ENCODE measurements at regions not wholly inside any gene's neighbourhood (a gene's known extent, or its start where the extent isn't known, plus 50 kb on each side); places are given as distances from the start of the nearest gene placed in this dataset.
"Not testable (repeated sequence)": the region's sequence is repeated elsewhere in the genome, so short reads cannot be mapped to it uniquely, and the experiment has no call there.

- no peak overlapping the region for H3K4me3 ChIP-seq
- H3K27ac ChIP-seq = no peak overlapping the region
Measured at GRCh38 chr3:197417441-197417840, 119.0 kb upstream of the DLG1 start.

DNA sequence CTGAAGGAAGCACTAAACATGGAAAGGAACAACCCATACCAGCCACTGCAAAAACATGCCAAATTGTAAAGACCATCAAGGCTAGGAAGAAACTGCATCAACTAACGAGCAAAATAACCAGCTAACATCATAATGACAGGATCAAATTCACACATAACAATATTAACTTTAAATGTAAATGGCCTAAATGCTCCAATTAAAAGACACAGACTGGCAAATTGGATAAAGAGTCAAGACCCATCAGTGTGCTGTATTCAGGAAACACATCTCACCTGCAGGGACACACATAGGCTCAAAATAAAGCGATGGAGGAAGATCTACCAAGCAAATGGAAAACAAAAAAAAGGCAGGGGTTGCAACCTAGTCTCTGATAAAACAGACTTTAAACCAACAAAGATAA lies 113.5 kb upstream of the DLG1 start:
- H3K4me3 ChIP-seq, H3K27ac ChIP-seq: not testable (repeated sequence)

GRCh38 chr3:197410170-197410569 lies 111.8 kb upstream of the DLG1 start:
- not testable (repeated sequence) for H3K4me3 ChIP-seq, H3K27ac ChIP-seq

DNA sequence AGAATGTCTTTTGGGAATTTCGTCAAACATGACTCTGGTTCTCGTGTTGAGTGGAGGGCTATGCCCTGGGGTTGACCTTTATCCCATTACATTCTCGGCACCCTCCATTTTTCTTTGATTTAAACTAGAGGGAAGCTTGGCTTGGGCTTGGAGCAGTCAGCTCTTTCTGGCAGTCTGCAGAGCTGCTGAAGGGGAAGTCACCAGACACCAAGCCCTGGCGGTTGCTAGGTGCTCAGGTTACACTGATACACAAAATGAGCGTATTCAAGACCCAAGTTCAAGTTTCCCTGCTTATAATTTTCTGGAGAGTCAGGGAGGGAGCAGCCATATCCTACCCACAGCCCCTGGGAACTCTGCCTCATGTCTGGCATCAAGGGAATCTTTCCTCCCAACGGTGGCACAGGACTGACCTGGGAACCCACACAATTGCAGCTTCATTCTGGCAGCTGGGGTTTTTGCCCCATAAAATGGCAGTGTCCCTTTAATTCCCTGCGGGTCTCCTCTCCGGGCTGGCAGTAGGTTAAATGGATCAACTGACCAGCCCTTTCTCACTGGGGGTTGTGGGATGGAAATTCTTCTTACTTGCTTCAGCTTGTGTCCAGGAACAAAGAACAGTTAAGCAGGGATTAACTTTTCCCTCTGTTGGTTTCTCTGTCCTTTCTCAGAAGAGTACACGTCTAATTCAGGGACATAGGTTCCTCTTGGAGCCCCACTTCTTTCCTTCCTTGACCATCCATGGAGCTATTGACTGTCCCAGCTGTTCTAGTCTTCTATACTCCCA lies 110.0 kb upstream of the DLG1 start:
- Histone ChIP-seq H3K4me3 (no peak overlapping the region), H3K27ac (no peak overlapping the region)

DNA sequence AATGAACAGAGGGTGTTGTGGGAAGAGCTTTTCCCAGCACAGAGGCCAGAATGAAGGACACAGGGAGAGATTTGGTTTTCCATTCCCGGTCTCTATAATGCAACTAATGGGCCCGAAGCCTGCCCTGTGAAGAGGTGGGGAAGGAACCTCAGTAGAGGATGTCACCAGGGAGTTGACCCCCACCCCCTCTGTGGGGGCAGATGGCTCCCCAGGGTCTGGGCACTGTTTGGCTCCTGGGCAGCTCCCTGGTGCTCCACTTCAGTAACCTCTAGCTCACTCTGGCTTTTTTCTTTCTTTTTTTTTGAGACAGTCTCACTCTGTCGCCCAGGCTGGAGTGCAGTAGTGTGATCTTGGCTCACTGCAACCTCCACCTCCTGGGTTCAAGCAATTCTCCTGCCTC lies 109.1 kb upstream of the DLG1 start:
- no peak overlapping the region for H3K4me3 ChIP-seq

DNA sequence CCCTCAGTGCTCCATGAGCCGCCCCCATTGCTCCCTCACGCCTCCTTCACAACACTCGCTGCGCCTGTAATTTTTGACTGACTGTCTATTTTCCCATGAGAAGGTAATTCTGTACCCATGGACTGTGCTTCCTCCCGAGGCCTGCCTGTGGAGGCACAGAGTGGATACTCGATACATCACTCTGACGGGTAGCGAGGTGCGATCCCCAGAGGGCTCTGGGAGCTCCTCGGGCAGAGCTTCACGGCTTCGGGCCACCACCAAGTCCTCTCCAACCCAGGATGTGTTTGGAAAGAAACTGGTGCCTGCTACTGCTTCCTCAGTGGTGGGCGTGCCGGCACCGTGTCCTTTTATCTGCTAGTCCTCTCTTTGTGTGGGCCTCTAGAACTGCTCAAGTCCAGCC lies 108.6 kb upstream of the DLG1 start:
- Histone ChIP-seq H3K4me3 (no peak overlapping the region), H3K27ac (no peak overlapping the region)

More for the DNA sequence above, 109.1 kb upstream of the DLG1 start:
- H3K27ac ChIP-seq = no peak overlapping the region

GRCh38 chr3:197406266-197406665 lies 107.9 kb upstream of the DLG1 start:
- H3K4me3 ChIP-seq = no peak overlapping the region
- H3K27ac ChIP-seq = no peak overlapping the region

- Histone ChIP-seq H3K4me3 (no peak overlapping the region), H3K27ac (no peak overlapping the region)
Measured at GRCh38 chr3:197404754-197405153, 106.3 kb upstream of the DLG1 start.

- H3K27ac ChIP-seq = no peak overlapping the region
- no peak overlapping the region for H3K4me3 ChIP-seq
Measured at GRCh38 chr3:197404030-197404429, 105.6 kb upstream of the DLG1 start.

- not testable (repeated sequence) for H3K4me3 ChIP-seq, H3K27ac ChIP-seq
Measured at GRCh38 chr3:197402401-197402800, 104.0 kb upstream of the DLG1 start.

DNA sequence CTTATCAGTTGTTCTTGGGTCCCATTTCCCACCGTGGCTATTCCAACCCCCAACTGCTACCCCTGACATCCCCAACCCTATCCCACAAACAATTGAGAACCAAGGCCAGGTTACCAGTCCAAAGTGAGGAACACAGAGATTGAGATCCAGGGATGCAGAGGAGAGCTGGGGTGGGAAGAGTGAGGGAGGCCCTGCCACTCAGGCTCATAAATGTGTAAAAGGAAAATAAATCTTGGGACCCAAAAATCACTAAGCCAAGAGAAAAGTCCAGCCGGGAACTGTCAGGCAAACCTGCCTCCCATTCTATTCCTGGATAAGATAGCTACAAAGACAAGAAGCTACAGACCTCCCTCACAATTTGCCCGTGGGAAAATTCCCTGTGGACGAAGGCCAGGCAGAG lies 101.1 kb upstream of the DLG1 start:
- H3K4me3 ChIP-seq = no peak overlapping the region
- H3K27ac ChIP-seq = no peak overlapping the region

- H3K4me3 ChIP-seq = no peak overlapping the region
- peak overlapping the region in 1 of 21 experiments; percentile 26 for H3K27ac ChIP-seq
Measured at GRCh38 chr3:197398286-197398878, 100.0 kb upstream of the DLG1 start.

GRCh38 chr3:197397838-197398237 lies 99.4 kb upstream of the DLG1 start:
- H3K27ac ChIP-seq = peak overlapping the region in 5 of 21 experiments; percentile 23 to 73 (median 51)
- no peak overlapping the region for H3K4me3 ChIP-seq

DNA sequence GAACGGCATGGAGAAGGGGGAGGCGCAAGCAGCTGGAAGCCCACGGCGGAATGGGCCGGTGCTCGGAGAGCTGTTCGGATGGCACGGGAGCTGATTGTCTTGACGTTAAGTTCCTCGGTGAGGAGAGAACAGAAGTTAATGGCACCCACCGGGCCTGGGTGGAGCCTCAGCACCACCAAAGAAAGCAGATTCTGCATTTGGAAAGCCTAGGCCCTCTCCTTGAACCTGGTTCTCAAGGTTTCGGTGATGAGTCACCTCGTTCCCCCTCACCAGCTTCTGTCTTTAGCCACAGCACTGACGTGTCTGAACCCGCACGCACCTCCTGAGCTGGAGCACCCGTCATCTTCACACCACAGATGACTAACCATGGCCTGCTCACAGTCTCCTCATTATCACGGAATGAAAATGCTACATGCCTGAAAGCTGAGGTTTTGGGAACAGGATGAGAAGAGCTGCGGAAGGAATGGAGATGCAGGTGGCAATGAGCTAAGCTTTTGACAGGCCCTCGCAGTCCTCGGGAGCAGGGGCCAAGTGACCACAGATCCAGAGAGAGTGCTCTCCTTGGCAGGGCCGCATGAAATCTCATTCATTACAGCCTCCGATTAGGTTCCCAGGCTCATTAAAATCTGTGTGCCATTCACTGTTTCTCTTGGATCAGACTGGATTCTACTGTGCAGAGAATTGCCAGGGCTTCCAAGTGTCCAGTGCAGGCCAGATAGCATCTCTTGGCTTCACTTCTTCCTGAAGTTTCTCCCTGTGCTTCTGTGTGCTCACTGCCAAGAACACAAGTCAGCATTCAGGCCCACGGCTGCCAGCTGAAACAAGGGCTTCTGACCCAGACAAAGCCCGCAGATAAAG lies 96.3 kb upstream of the DLG1 start:
- no peak overlapping the region for H3K4me3 ChIP-seq
- peak overlapping the region in 19 of 21 experiments; percentile 62 to 91 (median 80) for H3K27ac ChIP-seq

DNA sequence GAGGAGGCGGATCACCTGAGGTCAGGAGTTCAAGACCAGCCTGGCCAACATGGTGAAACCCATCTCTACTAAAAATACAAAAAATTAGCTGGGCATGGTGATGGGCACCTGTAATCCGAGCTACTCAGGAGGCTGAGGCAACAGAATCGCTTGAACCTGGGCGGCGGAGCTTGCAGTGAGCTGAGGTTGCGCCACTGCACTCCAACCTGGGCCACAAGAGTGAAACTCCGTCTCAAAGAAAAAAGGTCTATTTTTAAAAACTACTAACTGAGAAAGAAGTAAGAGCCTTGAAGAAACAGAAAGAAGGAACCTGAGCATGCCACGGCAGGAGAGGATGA lies 95.7 kb upstream of the DLG1 start:
- not testable (repeated sequence) for H3K4me3 ChIP-seq
- H3K27ac ChIP-seq = peak overlapping the region in 19 of 21 experiments; percentile 3 to 91 (median 80)

- no peak overlapping the region for H3K4me3 ChIP-seq
- peak overlapping the region in 17 of 21 experiments; percentile 3 to 91 (median 81) for H3K27ac ChIP-seq
Measured at GRCh38 chr3:197393711-197394110, 95.3 kb upstream of the DLG1 start.

DNA sequence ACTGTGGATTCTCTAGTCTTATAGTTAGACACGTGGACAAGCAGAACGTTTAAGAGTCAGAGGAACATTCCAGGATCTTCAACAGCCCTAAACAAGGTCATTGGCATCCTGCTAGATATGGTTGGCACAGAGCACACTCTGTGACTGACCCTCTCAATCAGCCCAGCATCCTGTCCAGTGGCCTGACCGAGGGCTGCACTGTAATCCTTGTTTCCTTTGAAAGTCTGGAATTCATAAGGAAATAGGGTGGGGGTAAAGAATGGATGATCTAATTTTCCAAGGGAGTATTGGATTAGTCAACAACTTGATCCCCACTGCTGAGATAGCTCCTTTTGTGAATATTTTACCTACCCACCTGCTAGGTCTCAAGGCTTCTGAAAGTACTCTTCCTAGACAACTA lies 94.5 kb upstream of the DLG1 start:
- Histone ChIP-seq H3K4me3 (no peak overlapping the region), H3K27ac (no peak overlapping the region)

DNA sequence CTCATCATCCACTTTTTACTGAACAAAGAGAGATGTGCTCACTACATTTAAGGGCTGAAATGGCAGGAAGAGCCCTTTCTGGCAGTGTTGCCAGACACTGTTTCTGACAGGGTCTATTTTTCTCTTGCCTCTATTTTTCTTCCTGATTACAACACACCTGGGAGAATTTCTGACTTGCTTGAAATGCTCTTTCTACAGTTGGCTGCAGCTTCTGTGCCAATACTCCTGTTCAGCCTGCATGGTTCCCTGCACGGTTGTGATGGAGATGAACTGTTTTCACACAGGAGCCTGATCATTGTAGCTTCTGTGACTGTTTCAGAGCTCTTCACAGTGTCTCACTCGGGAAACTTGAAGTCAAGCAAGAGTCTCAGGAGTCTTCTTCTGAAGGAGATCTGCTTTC lies 83.0 kb upstream of the DLG1 start:
- H3K4me3 ChIP-seq = no peak overlapping the region
- peak overlapping the region in 1 of 21 experiments; percentile 20 for H3K27ac ChIP-seq

DNA sequence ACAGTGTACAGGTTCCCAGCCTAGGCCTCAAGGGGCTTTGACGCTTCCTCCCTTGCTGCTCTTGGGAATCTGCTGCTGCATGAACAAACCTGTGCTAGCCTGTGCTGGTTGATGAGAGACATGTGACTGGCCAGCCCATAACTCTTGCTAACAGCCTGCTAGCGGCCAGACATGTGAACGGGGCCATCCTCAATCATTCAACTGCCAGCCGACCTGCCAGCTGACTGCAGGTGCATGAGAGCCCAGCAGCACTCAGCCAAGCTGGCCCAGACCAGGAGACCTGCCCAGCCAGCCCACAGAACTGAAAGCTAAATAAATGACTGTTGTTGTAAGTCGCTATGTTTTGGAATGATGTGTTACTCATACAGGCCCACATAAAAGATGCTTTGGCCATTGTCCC lies 82.4 kb upstream of the DLG1 start:
- Histone ChIP-seq H3K27ac (peak overlapping the region in 1 of 21 experiments; percentile 20), H3K4me3 (no peak overlapping the region)

GRCh38 chr3:197378985-197379718 lies 80.7 kb upstream of the DLG1 start:
- H3K27ac ChIP-seq = peak overlapping the region in 2 of 21 experiments; percentile 50 to 73

More at GRCh38 chr3:197378985-197379718, 80.7 kb upstream of the DLG1 start:
- no peak overlapping the region for H3K4me3 ChIP-seq

All from skin epidermis (tissue), 12 donors.